H9 (cell line): ENCODE measurements at regions not wholly inside any gene's neighbourhood (a gene's known extent, or its start where the extent isn't known, plus 50 kb on each side); places are given as distances from the start of the nearest gene placed in this dataset.

ENCODE experiments used
- DNase-seq: peaks from one replicate; pipeline ENCODE4 v3.0.0-alpha.2; 2017
- H2AFZ ChIP-seq: one replicate; pipeline ENCODE4 v1.6.1; 2013; ENCODE audit warnings: mild to moderate bottlenecking, low read length, control low read depth, moderate library complexity
- H2AK5ac ChIP-seq: 2 replicates; pipeline ENCODE4 v1.6.1; 2013; ENCODE audit warnings: low read length, control low read depth, mixed read lengths; ENCODE audit not compliant: insufficient read length
- H2BK120ac ChIP-seq: one replicate; pipeline ENCODE4 v1.6.1; 2013; ENCODE audit warnings: low read depth, mild to moderate bottlenecking, low read length, control low read depth, inconsistent platforms; ENCODE audit not compliant: poor library complexity, severe bottlenecking
- H2BK12ac ChIP-seq: 2 replicates; pipeline ENCODE4 v1.6.1; 2013; ENCODE audit warnings: low read length, control low read depth, mixed read lengths, low read depth; ENCODE audit not compliant: insufficient read length
- H2BK15ac ChIP-seq: 2 replicates; pipeline ENCODE4 v1.6.1; 2013; ENCODE audit warnings: low read depth, low read length, control low read depth
- H2BK20ac ChIP-seq: one replicate; pipeline ENCODE4 v1.6.1; 2013; ENCODE audit warnings: low read depth, mild to moderate bottlenecking, low read length, control low read depth, inconsistent platforms; ENCODE audit not compliant: poor library complexity, severe bottlenecking
- H2BK5ac ChIP-seq: 2 replicates; pipeline ENCODE4 v1.6.1; 2013; ENCODE audit warnings: low read length, control low read depth, mixed read lengths; ENCODE audit not compliant: insufficient read length
- H3K14ac ChIP-seq: 2 replicates; pipeline ENCODE4 v1.6.1; 2013; ENCODE audit warnings: low read length, control low read depth; ENCODE audit not compliant: insufficient read depth
- H3K18ac ChIP-seq: 2 replicates; pipeline ENCODE4 v1.6.1; 2013; ENCODE audit warnings: low read depth, mild to moderate bottlenecking, mixed read lengths, low read length, control low read depth; ENCODE audit not compliant: insufficient read length
- H3K23ac ChIP-seq: 2 replicates; pipeline ENCODE4 v1.6.1; 2013; ENCODE audit warnings: low read length, control low read depth, mixed read lengths, low read depth; ENCODE audit not compliant: insufficient read length
- H3K23me2 ChIP-seq: 2 replicates; pipeline ENCODE4 v1.6.1; 2013; ENCODE audit warnings: low read depth, mild to moderate bottlenecking, mixed read lengths, low read length, control low read depth; ENCODE audit not compliant: insufficient read length, poor library complexity, severe bottlenecking
- H3K27ac ChIP-seq: 2 replicates; pipeline ENCODE4 v1.5.1; 2013; ENCODE audit warnings: low read length, control low read depth, mixed read lengths, low read depth; ENCODE audit not compliant: insufficient read length
- H3K27me3 ChIP-seq: 2 replicates; pipeline ENCODE4 v1.6.1; 2013; ENCODE audit warnings: low read length, control low read depth, inconsistent platforms; ENCODE audit not compliant: insufficient read depth
- H3K4ac ChIP-seq: 2 replicates; pipeline ENCODE4 v1.6.1; 2013; ENCODE audit warnings: low read depth, mild to moderate bottlenecking, control low read depth, inconsistent platforms, low read length, moderate library complexity
- H3K4me1 ChIP-seq: 2 replicates; pipeline ENCODE4 v1.6.1; 2013; ENCODE audit warnings: low read length, control low read depth, inconsistent platforms; ENCODE audit not compliant: insufficient read depth
- H3K4me2 ChIP-seq: 2 replicates; pipeline ENCODE4 v1.6.1; 2013; ENCODE audit warnings: low read length, control low read depth, mixed read lengths; ENCODE audit not compliant: insufficient read length, insufficient read depth
- H3K56ac ChIP-seq: 2 replicates; pipeline ENCODE4 v1.6.1; 2013; ENCODE audit warnings: low read depth, mild to moderate bottlenecking, mixed read lengths, low read length, control low read depth; ENCODE audit not compliant: insufficient read length
- H3K79me1 ChIP-seq: 2 replicates; pipeline ENCODE4 v1.6.1; 2013; ENCODE audit warnings: low read depth, mild to moderate bottlenecking, moderate library complexity, low read length, control low read depth, inconsistent platforms; ENCODE audit not compliant: insufficient read depth, poor library complexity, severe bottlenecking
- H3K79me2 ChIP-seq: 2 replicates; pipeline ENCODE4 v1.6.1; 2013; ENCODE audit warnings: low read length, control low read depth, inconsistent platforms; ENCODE audit not compliant: insufficient read depth
- H3K9ac ChIP-seq: 2 replicates; pipeline ENCODE4 v1.6.1; 2013; ENCODE audit warnings: low read length, control low read depth, mixed read lengths; ENCODE audit not compliant: insufficient read length; ENCODE audit errors: extremely low read depth
- H3K9me3 ChIP-seq: one replicate; pipeline ENCODE4 v1.6.1; 2013; ENCODE audit warnings: low read depth, low read length, inconsistent platforms; ENCODE audit not compliant: control insufficient read depth
- H3T11ph ChIP-seq: one replicate; pipeline ENCODE4 v1.6.1; 2013; ENCODE audit warnings: mild to moderate bottlenecking, low read length, control low read depth, inconsistent platforms
- H4K20me1 ChIP-seq: one replicate; pipeline ENCODE4 v1.6.1; 2013; ENCODE audit not compliant: control insufficient read depth, insufficient read length, insufficient read depth
- H4K5ac ChIP-seq: 2 replicates; pipeline ENCODE4 v1.6.1; 2013; ENCODE audit warnings: low read depth, mild to moderate bottlenecking, mixed read lengths, low read length, control low read depth; ENCODE audit not compliant: insufficient read length
- H4K8ac ChIP-seq: replicated peaks from 2 replicates; pipeline ENCODE4 v1.6.1; 2013; ENCODE audit warnings: low read length, control low read depth, mixed read lengths, low read depth; ENCODE audit not compliant: insufficient read length
- H4K91ac ChIP-seq: 2 replicates; pipeline ENCODE4 v1.6.1; 2013; ENCODE audit warnings: low read depth, mild to moderate bottlenecking, moderate library complexity, mixed read lengths, low read length, control low read depth; ENCODE audit not compliant: insufficient read length
- H3K27ac Mint-ChIP-seq, 3 experiments: 2 replicates in 2 of 3; 3 replicates in 1 of 3; pipeline ENCODE4 v1.8.0; 2020 to 2021; ENCODE audit warnings: mixed read lengths in 3 of 3, mild to moderate bottlenecking in 1 of 3, moderate library complexity in 1 of 3
- H3K27me3 Mint-ChIP-seq: 2 replicates; pipeline ENCODE4 v1.8.0; 2021; ENCODE audit warnings: low read depth, mild to moderate bottlenecking, moderate library complexity, mixed read lengths
- H3K36me3 Mint-ChIP-seq, 3 experiments: 2 replicates in 2 of 3; 3 replicates in 1 of 3; pipeline ENCODE4 v1.8.0; 2020 to 2021; ENCODE audit warnings: low read depth in 3 of 3, mixed read lengths in 3 of 3; ENCODE audit not compliant: insufficient read depth in 1 of 3
- H3K4me1 Mint-ChIP-seq, 2 experiments: 2 replicates each; pipeline ENCODE4 v1.8.0; 2020; ENCODE audit warnings: mixed read lengths in 2 of 2
- H3K4me3 Mint-ChIP-seq, 2 experiments: 2 replicates in 1 of 2; 3 replicates in 1 of 2; pipeline ENCODE4 v1.8.0; 2020 to 2021; ENCODE audit warnings: mild to moderate bottlenecking in 2 of 2, mixed read lengths in 2 of 2, moderate library complexity in 1 of 2
- H3K9me3 Mint-ChIP-seq, 2 experiments: 2 replicates in 1 of 2; 3 replicates in 1 of 2; pipeline ENCODE4 v1.8.0; 2020; ENCODE audit warnings: mild to moderate bottlenecking in 2 of 2, mixed read lengths in 2 of 2, moderate library complexity in 1 of 2
- CTCF ChIP-seq: fragments of 200-600 bp; sonication (generic); conservative IDR thresholded peaks from 3 replicates; pipeline ENCODE4 v1.8.0; 2021; ENCODE audit warnings: antibody characterized with exemption, mild to moderate bottlenecking
- WGBS: extraction: QIAGEN DNeasy Blood & Tissue Kit; methylation state at CpG from one replicate; pipeline ENCODE4 v1.1.7; 2013; ENCODE audit warnings: missing lambda C conversion rate, low lambda C conversion rate, mixed read lengths; ENCODE audit not compliant: insufficient read length; ENCODE audit errors: extremely low coverage; 5-methylcytosine and 5-hydroxymethylcytosine counted together

GRCh38 chr11:13184295-13184794 is 93.2 kb upstream of the BMAL1 start:
- TF ChIP-seq CTCF = no peak
- no peak for DNase-seq
- peaks cover 0 to 14% (median 7%) of the 10 kb centered on the region in 3 experiments; a peak in 5 of 7 replicates for H3K36me3 Mint-ChIP-seq
- no peak overlapping the region for H2BK120ac ChIP-seq
- no peak overlapping the region for H3K23ac ChIP-seq
- H3K4me1 Mint-ChIP-seq = peaks cover 0 to 2% of the 10 kb centered on the region in 2 experiments; a peak in 2 of 4 replicates
- H3K14ac ChIP-seq = no peak overlapping the region
- no peak overlapping the region for H4K8ac ChIP-seq
- H3K79me2 ChIP-seq = no peaks in the 10 kb centered on the region
- WGBS = no CpG with 5 or more reads among the region's 9 CpGs
- no peak overlapping the region for H3K4ac ChIP-seq
- no peak overlapping the region for H2AK5ac ChIP-seq
- peaks cover 22 to 26% of the 10 kb centered on the region in 2 experiments for H3K9me3 Mint-ChIP-seq
- H3K27me3 Mint-ChIP-seq = no peaks in the 10 kb centered on the region
- H2BK20ac ChIP-seq = no peak overlapping the region
- H3K4me3 Mint-ChIP-seq = no peak overlapping the region
- no peak overlapping the region for H3K27ac ChIP-seq
- H3K9me3 ChIP-seq = no peaks in the 10 kb centered on the region
- no peaks in the 10 kb centered on the region for H4K20me1 ChIP-seq
- no peak overlapping the region for H3K18ac ChIP-seq
- H3K27me3 ChIP-seq = no peaks in the 10 kb centered on the region
- no peak overlapping the region for H2BK15ac ChIP-seq
- no peak overlapping the region for H3K56ac ChIP-seq
- no peak overlapping the region for H3K4me2 ChIP-seq
- H3K9ac ChIP-seq = no peak overlapping the region
- H3K79me1 ChIP-seq = no peaks in the 10 kb centered on the region
- H3K4me1 ChIP-seq = no peaks in the 10 kb centered on the region
- H2AFZ ChIP-seq = no peak overlapping the region
- no peaks in the 10 kb centered on the region for H3K23me2 ChIP-seq
- H3T11ph ChIP-seq = no peak overlapping the region
- no peak overlapping the region for H2BK5ac ChIP-seq
- no peak overlapping the region for H4K91ac ChIP-seq
- no peak overlapping the region for H4K5ac ChIP-seq
- H2BK12ac ChIP-seq = no peak overlapping the region
- no peak overlapping the region for H3K27ac Mint-ChIP-seq
